HG02840 (cell line): ENCODE measurements at regions not wholly inside any gene's neighbourhood (a gene's known extent, or its start where the extent isn't known, plus 50 kb on each side); places are given as distances from the start of the nearest gene placed in this dataset.

Source experiments
- ATAC-seq: cut with Tn5 transposase; IDR thresholded peaks from one replicate; pipeline ENCODE4 v1.9.1; 2021; ENCODE audit warnings: mild to moderate bottlenecking, moderate library complexity, moderate number of reproducible peaks; ENCODE audit not compliant: unreplicated experiment, low FRiP score

GRCh38 chr4:152101556-152102435 lies 341.0 kb upstream of the GATB start:
- ATAC-seq = no peak

- no peak for ATAC-seq
Observed at GRCh38 chr4:152100379-152101201, 339.8 kb upstream of the GATB start.

GRCh38 chr4:152099981-152100378 lies 339.2 kb upstream of the GATB start:
- ATAC-seq = no peak

DNA sequence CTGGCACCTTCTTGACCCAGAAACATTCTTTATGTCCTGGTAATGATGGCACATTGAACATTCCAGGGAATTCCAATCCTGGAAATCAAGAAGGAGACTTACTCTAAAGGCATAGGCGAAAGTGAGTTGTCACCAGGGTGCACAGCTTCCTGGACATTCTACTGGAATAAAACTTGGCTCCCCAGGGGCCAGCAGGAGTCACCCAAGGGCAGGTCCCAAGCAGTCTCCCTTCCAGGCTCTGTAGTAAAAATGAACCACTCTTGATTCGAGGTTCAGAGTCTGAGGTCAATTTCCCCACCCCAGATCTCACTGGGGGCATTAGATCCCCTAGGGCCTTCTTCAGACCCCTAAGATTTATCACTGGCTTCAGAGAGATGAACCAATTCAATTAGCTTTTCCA lies 338.7 kb upstream of the GATB start:
- ATAC-seq = no peak

- no peak for ATAC-seq
Observed at GRCh38 chr4:152099061-152099425, 338.2 kb upstream of the GATB start.

GRCh38 chr4:152098365-152099060 lies 337.7 kb upstream of the GATB start:
- no peak for ATAC-seq

GRCh38 chr4:152097371-152097770 lies 336.6 kb upstream of the GATB start:
- ATAC-seq = no peak

DNA sequence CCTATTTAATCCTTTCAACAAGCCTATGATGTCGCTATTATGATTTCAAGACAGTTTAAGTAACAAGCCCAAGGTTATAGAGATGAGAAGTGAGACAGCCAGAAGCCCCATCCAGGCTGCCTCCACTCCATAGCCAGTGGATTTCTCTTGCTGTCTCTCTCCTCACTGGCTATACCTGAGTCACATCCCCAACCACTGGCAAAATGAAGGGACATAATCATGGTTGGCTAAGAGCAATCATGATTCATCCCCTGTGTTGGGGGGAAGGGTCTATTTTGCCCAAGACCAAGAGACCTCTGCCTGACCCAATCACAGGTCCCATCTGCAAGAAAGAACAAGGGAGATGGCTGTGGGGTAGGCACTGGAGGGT lies 334.9 kb upstream of the GATB start:
- ATAC-seq = no peak

DNA sequence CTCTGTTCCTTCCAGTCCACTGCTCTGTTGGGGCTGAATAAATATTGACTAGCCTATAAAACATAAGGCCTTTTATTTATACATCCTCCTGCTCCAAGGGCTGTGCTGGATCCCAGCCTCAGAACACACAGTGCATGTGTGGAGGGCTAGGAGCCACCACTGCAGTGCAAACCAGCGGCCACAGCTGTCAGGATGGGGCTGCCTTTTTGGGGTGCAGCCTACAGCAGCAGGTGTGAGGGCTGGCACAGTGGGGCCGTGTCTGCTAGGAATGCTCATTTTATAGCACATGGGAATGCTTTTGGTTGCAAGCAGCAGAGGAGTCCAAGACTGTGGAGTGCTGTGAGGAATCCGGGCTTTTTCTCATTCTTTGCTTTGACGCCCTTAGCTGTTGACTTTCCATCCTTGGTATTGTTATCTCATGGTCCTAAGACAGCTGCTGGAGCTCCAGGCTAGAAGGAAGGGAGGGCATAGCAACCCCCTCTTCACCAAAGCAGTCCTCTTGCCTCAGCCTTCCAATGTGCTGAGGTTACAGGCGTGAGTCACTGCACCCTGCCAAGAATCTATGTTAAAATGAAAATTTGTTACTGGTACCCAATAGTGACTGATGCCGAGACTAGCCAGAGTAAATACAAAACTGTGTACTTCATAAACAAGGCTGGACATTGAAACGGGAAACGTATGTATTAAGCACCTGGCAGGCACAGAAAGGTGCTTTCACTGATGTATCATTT lies 334.3 kb upstream of the GATB start:
- ATAC-seq = no peak

GRCh38 chr4:152091405-152091804 lies 330.6 kb upstream of the GATB start:
- no peak for ATAC-seq

- no peak for ATAC-seq
Observed at GRCh38 chr4:152090543-152090942, 329.7 kb upstream of the GATB start.

GRCh38 chr4:152089584-152089983 lies 328.8 kb upstream of the GATB start:
- no peak for ATAC-seq

- ATAC-seq = no peak
Observed at GRCh38 chr4:152087335-152087734, 326.5 kb upstream of the GATB start.

- ATAC-seq = no peak
Observed at GRCh38 chr4:152085657-152086056, 324.9 kb upstream of the GATB start.

- no peak for ATAC-seq
Observed at GRCh38 chr4:152083338-152083737, 322.5 kb upstream of the GATB start.

DNA sequence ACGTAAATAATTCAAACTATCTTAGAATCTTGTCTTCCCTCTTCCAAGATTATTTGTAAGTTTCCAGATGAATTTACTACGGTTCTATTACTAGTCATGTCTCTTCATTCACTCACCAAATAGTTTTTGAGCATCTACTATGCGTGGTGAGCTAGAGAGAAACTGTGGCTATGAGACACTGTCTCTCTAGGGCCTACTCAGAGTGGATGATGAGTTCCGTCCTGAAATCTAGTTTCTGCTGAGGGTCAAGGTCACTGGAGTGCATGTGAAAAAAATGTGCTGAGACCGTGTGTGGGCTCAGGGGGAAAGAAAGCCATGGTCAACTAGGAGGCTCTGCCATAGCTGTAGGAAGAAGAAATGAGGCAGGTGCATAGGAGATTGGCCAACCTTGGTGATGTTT lies 320.2 kb upstream of the GATB start:
- ATAC-seq = no peak

- no peak for ATAC-seq
Observed at GRCh38 chr4:152079543-152080293, 318.9 kb upstream of the GATB start.

DNA sequence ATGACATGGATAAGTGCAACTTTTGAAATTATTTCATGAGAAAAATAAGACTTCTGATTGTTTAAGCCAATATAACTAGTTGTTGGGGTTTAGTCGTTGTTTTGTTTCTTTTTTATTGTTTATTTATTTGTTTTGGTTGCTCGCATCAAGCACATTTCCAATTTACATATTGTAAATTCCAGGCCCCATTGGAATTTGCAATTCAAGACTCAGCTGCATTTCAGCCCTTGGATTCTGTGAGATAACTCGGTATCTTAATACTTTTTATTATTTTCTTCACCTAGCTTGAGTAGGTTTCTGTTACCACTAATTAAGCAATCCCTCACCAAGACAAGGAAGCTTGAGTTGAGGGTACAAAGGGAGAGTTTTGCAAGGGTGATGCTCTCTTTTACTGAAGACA lies 318.3 kb upstream of the GATB start:
- ATAC-seq = no peak

GRCh38 chr4:152077582-152077981 lies 316.8 kb upstream of the GATB start:
- no peak for ATAC-seq
